Astrocyte (in vitro differentiated cells and primary cell): ENCODE measurements at regions not wholly inside any gene's neighbourhood (a gene's known extent, or its start where the extent isn't known, plus 50 kb on each side); places are given as distances from the start of the nearest gene placed in this dataset.

Source experiments
- DNase-seq: peaks from one replicate; pipeline ENCODE4 v3.0.0-alpha.2; 2010; ENCODE audit warnings: low read depth
- FAIRE-seq: peaks from 2 replicates; lab custom pipeline; 2011; peaks lifted over from hg19 to GRCh38; lab: Jason Lieb, UNC
- H2AFZ ChIP-seq: 2 replicates; pipeline ENCODE4 v1.6.0; 2012; ENCODE audit warnings: low read depth, low read length, inconsistent platforms
- H3K27ac ChIP-seq: 2 replicates; pipeline ENCODE4 v1.5.1; 2011; ENCODE audit warnings: low read depth, low read length, inconsistent platforms
- H3K27me3 ChIP-seq: 2 replicates; pipeline ENCODE4 v1.6.0; 2011; ENCODE audit warnings: low read length, inconsistent platforms; ENCODE audit not compliant: insufficient read depth
- H3K36me3 ChIP-seq: 2 replicates; pipeline ENCODE4 v1.5.1; 2011; ENCODE audit warnings: low read length, inconsistent platforms; ENCODE audit not compliant: insufficient read depth
- H3K4me1 ChIP-seq: 2 replicates; pipeline ENCODE4 v1.5.1; 2011; ENCODE audit warnings: low read length, inconsistent platforms; ENCODE audit not compliant: insufficient read depth
- H3K4me2 ChIP-seq: 2 replicates; pipeline ENCODE4 v1.6.0; 2012; ENCODE audit warnings: low read length, inconsistent platforms
- H3K4me3 ChIP-seq: 2 replicates; pipeline ENCODE4 v1.5.1; 2011; ENCODE audit warnings: low read depth, mild to moderate bottlenecking, low read length, inconsistent platforms; ENCODE audit not compliant: insufficient read depth
- H3K79me2 ChIP-seq: 2 replicates; pipeline ENCODE4 v1.6.0; 2012; ENCODE audit warnings: mild to moderate bottlenecking, low read length, inconsistent platforms; ENCODE audit not compliant: insufficient read depth
- H3K9ac ChIP-seq: 2 replicates; pipeline ENCODE4 v1.6.0; 2012; ENCODE audit warnings: mild to moderate bottlenecking, low read length, inconsistent platforms
- H3K9me3 ChIP-seq: 2 replicates; pipeline ENCODE4 v1.5.1; 2012; ENCODE audit warnings: low read depth, mild to moderate bottlenecking, low read length, inconsistent platforms; ENCODE audit not compliant: insufficient read depth
- H4K20me1 ChIP-seq: 2 replicates; pipeline ENCODE4 v1.6.0; 2012; ENCODE audit warnings: low read length, inconsistent platforms; ENCODE audit not compliant: insufficient read depth
- H3K27ac Mint-ChIP-seq: one replicate; pipeline ENCODE4 v1.8.0; 2021; ENCODE audit warnings: mild to moderate bottlenecking, mixed read lengths; ENCODE audit not compliant: unreplicated experiment
- H3K27me3 Mint-ChIP-seq: one replicate; pipeline ENCODE4 v1.8.0; 2021; ENCODE audit warnings: low read depth, mixed read lengths; ENCODE audit not compliant: unreplicated experiment
- H3K36me3 Mint-ChIP-seq: one replicate; pipeline ENCODE4 v1.8.0; 2021; ENCODE audit warnings: low read depth, mixed read lengths; ENCODE audit not compliant: unreplicated experiment
- H3K4me1 Mint-ChIP-seq: one replicate; pipeline ENCODE4 v1.8.0; 2021; ENCODE audit warnings: low read depth, mixed read lengths; ENCODE audit not compliant: unreplicated experiment
- H3K4me3 Mint-ChIP-seq: one replicate; pipeline ENCODE4 v1.8.0; 2021; ENCODE audit warnings: mild to moderate bottlenecking, moderate library complexity, mixed read lengths; ENCODE audit not compliant: unreplicated experiment
- H3K9me3 Mint-ChIP-seq: one replicate; pipeline ENCODE4 v1.8.0; 2021; ENCODE audit warnings: mild to moderate bottlenecking, mixed read lengths; ENCODE audit not compliant: unreplicated experiment
- CTCF ChIP-seq: IDR thresholded peaks from 2 replicates; pipeline ENCODE4 v1.5.1; 2011; ENCODE audit warnings: low read depth, mild to moderate bottlenecking, inconsistent platforms, low read length, moderate library complexity; ENCODE audit not compliant: insufficient read depth
- EZH2 ChIP-seq: IDR thresholded peaks from 2 replicates; pipeline ENCODE4 v1.6.1; 2012; ENCODE audit warnings: mild to moderate bottlenecking, low read length, inconsistent platforms; ENCODE audit not compliant: insufficient read depth

GRCh38 chr4:116015062-116015461 is 901.6 kb upstream of the NDST4 start:
- no peaks in the 10 kb centered on the region for H4K20me1 ChIP-seq
- FAIRE-seq: no peak
- no peak for DNase-seq
- no peak overlapping the region for H3K4me3 Mint-ChIP-seq
- no peaks in the 10 kb centered on the region for H3K4me1 ChIP-seq
- H3K36me3 ChIP-seq: no peaks in the 10 kb centered on the region
- H3K4me2 ChIP-seq: no peak overlapping the region
- TF ChIP-seq EZH2 (no peak), CTCF (no peak)
- no peak overlapping the region for H3K27ac ChIP-seq
- no peaks in the 10 kb centered on the region for H3K79me2 ChIP-seq
- H2AFZ ChIP-seq: no peak overlapping the region
- H3K27me3 Mint-ChIP-seq: no peaks in the 10 kb centered on the region
- peaks cover 23% of the 10 kb centered on the region for H3K9me3 ChIP-seq
- peaks cover 11% of the 10 kb centered on the region for H3K4me1 Mint-ChIP-seq
- H3K9ac ChIP-seq: no peak overlapping the region
- no peak overlapping the region for H3K27ac Mint-ChIP-seq
- H3K27me3 ChIP-seq: no peaks in the 10 kb centered on the region
- H3K9me3 Mint-ChIP-seq: peaks cover 27% of the 10 kb centered on the region
- H3K4me3 ChIP-seq: no peak overlapping the region
- no peaks in the 10 kb centered on the region for H3K36me3 Mint-ChIP-seq

DNA sequence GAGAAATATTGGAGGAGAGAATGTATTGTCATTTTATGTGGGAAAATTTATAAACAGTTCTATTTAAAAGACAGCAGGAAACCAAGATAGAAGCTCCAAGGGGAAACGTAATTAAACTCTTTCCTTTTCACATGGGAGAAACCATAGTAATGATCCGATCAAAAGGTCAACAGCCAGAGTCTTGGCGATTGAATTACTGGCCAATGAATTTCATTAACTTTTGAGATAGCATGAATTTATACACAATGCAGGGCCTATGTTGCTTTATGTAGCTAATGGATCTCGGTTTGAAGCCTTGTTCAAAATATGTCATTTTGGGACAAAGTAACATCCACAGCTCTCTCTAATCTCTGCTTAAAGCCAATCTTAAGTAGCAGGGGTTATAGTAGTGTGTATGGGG is 897.5 kb upstream of the NDST4 start:
- Mint-ChIP-seq H3K36me3 (no peaks in the 10 kb centered on the region), H3K4me3 (no peak overlapping the region), H3K27me3 (no peaks in the 10 kb centered on the region), H3K27ac (no peak overlapping the region), H3K9me3 (peaks cover 19% of the 10 kb centered on the region), H3K4me1 (peaks cover 3% of the 10 kb centered on the region)
- Histone ChIP-seq H3K4me3 (no peak overlapping the region), H3K79me2 (no peaks in the 10 kb centered on the region), H3K27me3 (no peaks in the 10 kb centered on the region), H2AFZ (no peak overlapping the region), H3K27ac (no peak overlapping the region), H3K9me3 (peaks cover 12% of the 10 kb centered on the region), H3K4me1 (no peaks in the 10 kb centered on the region), H4K20me1 (no peaks in the 10 kb centered on the region), H3K9ac (no peak overlapping the region), H3K4me2 (no peak overlapping the region), H3K36me3 (no peaks in the 10 kb centered on the region)
- no peak for TF ChIP-seq CTCF
- no peak for TF ChIP-seq EZH2
- FAIRE-seq (no peak), DNase-seq (no peak)

GRCh38 chr4:116005806-116006088 is 892.3 kb upstream of the NDST4 start:
- Histone ChIP-seq H4K20me1 (no peaks in the 10 kb centered on the region), H3K4me2 (no peak overlapping the region), H3K9me3 (no peaks in the 10 kb centered on the region), H3K79me2 (no peaks in the 10 kb centered on the region), H3K9ac (no peak overlapping the region), H3K27me3 (no peaks in the 10 kb centered on the region), H3K4me3 (no peak overlapping the region), H3K4me1 (no peaks in the 10 kb centered on the region), H3K27ac (no peak overlapping the region), H2AFZ (no peak overlapping the region), H3K36me3 (no peaks in the 10 kb centered on the region)
- TF ChIP-seq CTCF (no peak), EZH2 (no peak)
- DNase-seq (no peak), FAIRE-seq (no peak)
- H3K4me1 Mint-ChIP-seq: peaks cover 2% of the 10 kb centered on the region
- peak overlapping the region; percentile 91 for H3K27ac Mint-ChIP-seq
- H3K4me3 Mint-ChIP-seq: no peak overlapping the region
- no peaks in the 10 kb centered on the region for H3K36me3 Mint-ChIP-seq
- H3K9me3 Mint-ChIP-seq: no peaks in the 10 kb centered on the region
- H3K27me3 Mint-ChIP-seq: no peaks in the 10 kb centered on the region
